ENCODE measurements at regions not wholly inside any gene's neighbourhood (a gene's known extent, or its start where the extent isn't known, plus 50 kb on each side); places are given as distances from the start of the nearest gene placed in this dataset.

DNA sequence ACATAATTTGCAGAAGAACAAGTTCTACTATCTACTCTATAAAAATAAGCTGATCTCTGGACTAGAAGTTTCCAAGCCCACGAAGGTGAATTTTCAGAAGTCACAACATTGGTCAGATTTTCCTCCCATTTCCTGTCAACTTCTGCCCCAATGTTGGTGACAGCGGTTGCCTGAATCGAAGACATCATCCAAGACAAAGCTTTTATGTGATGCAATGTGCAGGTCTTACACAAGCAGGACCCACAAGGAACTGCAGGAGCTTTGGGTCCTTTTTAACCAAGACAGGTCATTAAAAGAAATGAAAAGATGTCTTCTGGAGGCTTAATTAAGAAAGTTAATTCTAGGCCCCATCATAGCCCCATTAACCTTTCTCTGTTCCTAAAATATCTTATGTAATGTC is 125.6 kb upstream of the BLID start:
- TF ChIP-seq CTCF (IDR thresholded peaks at IDR 0.05) (no peak), POLR2A (IDR thresholded peaks at IDR 0.05) (no peak)
